ENCODE measurements at regions not wholly inside any gene's neighbourhood (a gene's known extent, or its start where the extent isn't known, plus 50 kb on each side); places are given as distances from the start of the nearest gene placed in this dataset.

DNA sequence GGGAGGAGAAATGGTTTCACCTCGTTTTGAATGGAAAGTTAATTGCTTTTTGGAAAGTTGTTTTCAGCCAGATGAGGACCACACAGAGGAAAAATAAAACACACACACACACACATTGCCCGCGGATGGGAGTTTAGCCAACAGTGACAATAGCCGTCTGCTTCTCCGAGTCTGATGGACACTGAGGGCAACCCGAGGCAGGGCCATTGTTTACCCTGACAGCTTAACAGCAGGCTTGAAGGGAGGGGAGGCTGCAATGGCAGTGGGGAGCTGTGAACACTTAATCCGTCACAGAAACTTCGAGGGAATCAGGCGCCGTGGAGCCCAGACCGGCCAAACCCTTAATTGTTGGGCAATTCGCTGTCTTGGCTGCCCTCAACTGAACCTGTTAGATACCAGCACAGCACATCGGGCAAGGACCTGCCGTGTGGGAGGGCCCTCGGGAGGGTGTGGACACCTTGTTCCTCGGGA lies 145.9 kb downstream of the ACKR3 start:
- no peak for DNase-seq (ENCODE audit: low spot score)

- no peak for DNase-seq (ENCODE audit: low spot score)
Observed at GRCh38 chr2:236717120-236717519, 147.5 kb downstream of the ACKR3 start.

DNA sequence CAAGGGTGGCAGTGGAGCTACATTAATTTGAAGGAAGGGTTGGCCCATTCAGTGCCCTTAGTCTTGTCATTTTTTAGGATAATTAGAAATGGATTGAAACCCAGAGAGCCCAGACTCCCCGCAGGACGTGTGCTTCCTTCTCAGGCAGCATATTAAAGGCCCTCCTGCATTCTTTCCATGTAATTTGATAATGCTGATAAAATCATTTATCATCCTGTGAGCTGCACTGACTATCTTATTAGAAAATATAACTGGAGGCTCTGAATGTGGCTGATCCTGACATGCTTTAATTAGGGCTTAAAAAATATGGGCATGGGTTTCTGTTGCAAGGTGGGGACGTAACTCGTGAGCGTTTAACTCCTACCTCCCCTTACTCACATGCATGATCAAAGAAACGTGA lies 148.1 kb downstream of the ACKR3 start:
- peak; percentile 72 for DNase-seq (ENCODE audit: low spot score)

DNA sequence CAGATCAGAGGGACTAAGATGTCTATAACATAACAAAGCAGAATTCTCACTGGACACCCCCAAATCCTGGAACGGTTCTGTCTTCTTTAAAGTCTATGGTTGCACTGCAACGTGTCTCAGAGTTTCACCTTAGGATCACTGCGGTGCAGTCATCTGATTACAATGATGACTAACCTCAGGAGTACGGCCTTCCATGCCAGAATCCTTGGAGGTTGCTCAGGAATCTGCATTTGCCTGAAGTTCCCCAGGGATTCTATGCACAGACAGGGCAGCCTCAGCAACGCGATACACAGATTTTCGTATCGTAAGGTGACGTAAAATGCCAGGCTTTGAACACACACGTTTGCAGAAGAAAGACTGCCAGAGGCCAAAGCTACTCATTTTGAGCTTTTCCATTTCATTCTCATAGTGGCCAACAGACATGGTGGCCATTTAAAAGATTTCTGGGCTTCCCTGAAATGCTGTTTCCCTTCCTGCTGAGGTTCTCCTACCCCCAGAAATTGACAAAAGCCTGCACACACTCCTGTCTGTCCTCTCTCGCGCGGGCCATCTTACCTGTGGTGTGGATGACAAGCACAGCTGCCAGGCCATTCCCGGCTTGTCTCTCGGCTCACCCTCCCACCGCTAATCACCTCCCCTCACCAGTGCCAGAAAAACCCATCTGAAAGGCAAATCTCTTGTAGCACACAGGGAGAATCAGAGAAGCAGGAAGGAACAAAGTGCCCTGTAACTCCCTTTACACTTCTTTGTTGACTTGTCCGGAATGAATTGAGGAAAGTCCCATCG lies 148.8 kb downstream of the ACKR3 start:
- peak; percentile 12 for DNase-seq (ENCODE audit: low spot score)

- DNase-seq (ENCODE audit: low spot score), result no peak
Observed at GRCh38 chr2:236719192-236719635, 149.6 kb downstream of the ACKR3 start.

GRCh38 chr2:236720974-236721540 lies 151.4 kb downstream of the ACKR3 start:
- no peak for DNase-seq (ENCODE audit: low spot score)

DNA sequence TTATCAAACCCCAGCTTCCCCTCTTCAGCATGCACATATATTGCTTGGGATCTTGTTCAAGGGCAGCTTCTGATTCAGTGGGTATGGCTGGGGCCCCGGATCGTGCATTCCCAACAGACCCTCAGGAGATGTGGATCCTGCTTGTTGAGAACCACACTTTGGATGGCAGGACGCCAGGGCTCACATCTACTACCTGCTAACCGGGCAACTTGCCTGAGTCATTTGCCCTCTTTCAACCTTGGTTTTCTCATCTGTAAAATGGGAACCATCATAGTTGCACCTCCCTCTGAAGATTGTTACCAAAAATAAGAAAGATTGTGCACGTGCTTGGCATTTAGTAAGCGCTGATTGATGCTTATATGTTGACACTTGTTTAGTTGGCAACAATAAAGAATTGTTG lies 154.6 kb downstream of the ACKR3 start:
- DNase-seq (ENCODE audit: low spot score), result no peak

- no peak for DNase-seq (ENCODE audit: low spot score)
Observed at GRCh38 chr2:236726701-236727450, 157.3 kb downstream of the ACKR3 start.

GRCh38 chr2:236728916-236729670 lies 159.5 kb downstream of the ACKR3 start:
- peak; percentile 20 for DNase-seq (ENCODE audit: low spot score)

- DNase-seq (ENCODE audit: low spot score), result peak; percentile 33
Observed at GRCh38 chr2:236730393-236730792, 160.8 kb downstream of the ACKR3 start.

GRCh38 chr2:236731767-236732580 lies 162.3 kb downstream of the ACKR3 start:
- peak; percentile 22 for DNase-seq (ENCODE audit: low spot score)

DNA sequence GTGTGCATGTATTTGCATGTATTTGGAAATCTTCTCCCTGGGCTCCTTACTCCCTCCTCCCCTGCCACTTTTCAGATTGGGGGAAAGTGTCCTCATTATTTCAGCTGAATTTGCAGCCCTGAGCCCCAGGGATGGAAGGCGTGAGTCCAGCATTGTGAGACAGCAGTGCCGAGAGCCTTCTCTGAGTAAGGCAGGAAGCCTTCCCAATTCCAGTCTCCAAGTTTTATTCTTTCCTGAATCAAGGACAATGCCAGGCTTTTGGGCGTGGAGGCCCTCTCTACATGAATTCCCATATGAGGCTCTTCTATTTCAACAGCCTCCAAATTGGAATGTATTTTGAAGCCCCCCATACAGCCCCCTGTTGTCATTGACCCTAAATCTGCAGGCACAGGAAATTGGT lies 163.5 kb downstream of the ACKR3 start:
- no peak for DNase-seq (ENCODE audit: low spot score)

DNA sequence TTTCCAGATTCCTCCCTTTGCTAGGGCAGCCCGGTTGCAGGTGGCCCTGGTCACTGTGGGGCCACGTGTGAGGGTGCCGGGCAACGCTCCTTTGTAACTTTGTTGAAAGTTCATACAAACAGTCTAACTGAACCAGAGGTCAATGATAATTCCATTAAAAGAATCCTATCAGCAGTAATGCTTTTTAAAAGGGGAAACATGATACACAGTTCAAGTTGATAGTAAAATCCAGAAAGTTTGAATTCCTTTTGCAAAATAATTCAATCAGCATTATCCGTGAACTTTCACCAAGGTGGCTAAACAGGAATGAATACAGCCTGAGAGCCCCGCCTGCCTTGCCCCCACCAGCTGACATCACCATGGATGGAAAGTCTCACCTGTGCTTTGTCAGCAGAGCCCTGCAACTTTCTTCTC lies 166.2 kb downstream of the ACKR3 start:
- DNase-seq (ENCODE audit: low spot score), result peak; percentile 18

DNA sequence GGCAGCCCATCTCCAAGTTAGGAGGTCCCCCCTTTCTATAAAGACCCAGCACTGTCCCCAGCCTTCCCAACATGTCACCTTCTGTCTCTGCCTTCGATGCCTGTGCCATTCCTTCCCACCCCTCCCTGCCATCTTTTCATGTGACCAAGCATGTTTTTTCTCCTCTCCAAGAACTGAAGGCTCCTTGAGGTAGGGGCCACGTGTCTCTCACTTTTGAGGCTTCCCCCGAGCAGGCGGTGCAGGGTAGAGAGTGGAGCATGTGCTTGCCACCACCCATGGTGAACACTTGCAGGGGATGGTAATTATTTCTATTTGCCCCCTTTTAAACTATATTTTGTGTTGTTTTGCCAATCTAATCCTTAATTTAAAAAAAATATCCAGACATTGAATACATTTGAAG lies 168.4 kb downstream of the ACKR3 start:
- no peak for DNase-seq (ENCODE audit: low spot score)

GRCh38 chr2:236738896-236739295 lies 169.3 kb downstream of the ACKR3 start:
- DNase-seq (ENCODE audit: low spot score), result no peak

- no peak for DNase-seq (ENCODE audit: low spot score)
Observed at GRCh38 chr2:236739663-236740062, 170.0 kb downstream of the ACKR3 start.

GRCh38 chr2:236740506-236740905 lies 170.9 kb downstream of the ACKR3 start:
- no peak for DNase-seq (ENCODE audit: low spot score)

DNA sequence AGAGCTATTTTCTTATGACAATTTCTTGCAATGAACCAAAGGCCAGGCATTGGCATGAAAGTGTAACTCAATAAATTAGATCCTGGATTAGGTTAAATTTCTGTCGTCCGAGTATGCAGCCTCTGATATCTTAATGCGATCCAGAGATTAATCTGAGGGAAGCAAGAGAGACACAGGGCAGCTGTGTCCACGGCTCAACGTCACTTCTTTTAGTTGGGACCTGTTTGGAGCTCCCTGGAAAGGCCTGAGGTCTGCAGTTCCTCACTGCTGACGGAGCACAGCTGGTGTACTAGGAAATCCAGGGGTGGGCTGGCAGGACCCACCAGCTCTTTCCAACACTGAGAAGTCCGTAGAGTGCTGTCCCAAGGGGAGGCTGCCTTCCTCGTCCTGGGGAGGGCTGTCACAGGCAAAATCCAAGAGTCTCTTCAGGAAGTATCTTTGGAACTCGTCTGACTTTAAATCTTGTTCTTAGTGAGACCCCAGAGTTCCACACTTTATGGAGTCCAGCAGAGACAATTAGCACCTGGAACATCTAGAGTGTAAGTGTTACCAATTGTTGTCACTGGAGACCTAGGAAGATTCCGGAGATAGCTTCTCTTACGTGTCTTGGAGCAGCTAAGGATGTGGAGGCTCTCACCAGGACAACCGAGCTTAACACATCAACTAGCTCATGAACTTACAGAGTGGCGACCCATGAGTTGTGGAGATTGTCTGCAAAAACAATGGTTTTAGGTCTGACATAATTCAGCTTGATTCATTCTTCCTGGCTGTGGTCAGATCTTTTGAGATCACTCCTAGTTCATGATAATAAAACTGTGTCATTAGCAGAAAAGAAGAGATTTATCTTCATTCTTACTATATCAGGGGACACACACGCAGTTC lies 173.7 kb downstream of the ACKR3 start:
- DNase-seq (ENCODE audit: low spot score), result peak; percentile 65

- DNase-seq (ENCODE audit: low spot score), result no peak
Observed at GRCh38 chr2:236743921-236744280, 174.3 kb downstream of the ACKR3 start.

GRCh38 chr2:236744281-236744705 lies 174.7 kb downstream of the ACKR3 start:
- DNase-seq (ENCODE audit: low spot score), result no peak

Measured in SK-N-DZ (cell line).